Body of pancreas (tissue), 4 donors: ENCODE measurements at regions not wholly inside any gene's neighbourhood (a gene's known extent, or its start where the extent isn't known, plus 50 kb on each side); places are given as distances from the start of the nearest gene placed in this dataset.
A peak's percentile ranks its signal among the peaks of the same experiment; 100 is the strongest.

Experiments used
- ATAC-seq: fragments of 150-250 bp; one replicate; pipeline ENCODE4 v1.9.1; 2016
- DNase-seq, 4 donors: peaks; one replicate each; pipeline ENCODE4 v3.0.0-alpha.2; 2019
- H3K27ac ChIP-seq, 4 donors: fragments of 200-600 bp; sonication (generic); 1 replicate in 3 of 4; 2 replicates in 1 of 4; pipeline versions ENCODE4 v1.5.1 to v1.6.1; 2016 to 2019; ENCODE audit warnings: mild to moderate bottlenecking in 1 of 4, mixed read lengths in 1 of 4, moderate library complexity in 1 of 4
- H3K27me3 ChIP-seq, 2 donors: fragments of 200-600 bp; sonication (generic); one replicate each; pipeline ENCODE4 v1.6.0; 2016; ENCODE audit warnings: mild to moderate bottlenecking in 1 of 2
- H3K36me3 ChIP-seq, 2 donors: fragments of 200-600 bp; sonication (generic); replicated peaks in 1 of 2; 2 replicates each; pipeline ENCODE4 v1.5.1; 2016; ENCODE audit warnings: low read depth in 2 of 2; ENCODE audit not compliant: insufficient read depth in 1 of 2
- H3K4me1 ChIP-seq: fragments of 200-600 bp; sonication (generic); one replicate; pipeline ENCODE4 v1.6.0; 2016
- H3K4me3 ChIP-seq, 2 donors: fragments of 200-600 bp; sonication (generic); 1 replicate in 1 of 2; 2 replicates in 1 of 2; pipeline ENCODE4 v1.5.1; 2016 to 2019
- H3K9me3 ChIP-seq, 3 donors: fragments of 200-600 bp; sonication (generic); 1 replicate in 2 of 3; 2 replicates in 1 of 3; pipeline ENCODE4 v1.5.1; 2016
- POLR2A ChIP-seq, 3 donors: fragments of 450-650 bp; IDR thresholded peaks; one replicate each; pipeline ENCODE4 v1.6.1; 2016; ENCODE audit warnings: antibody characterized with exemption in 3 of 3, mild to moderate bottlenecking in 2 of 3
- WGBS, 2 donors: methylation state at CpG; one replicate each; pipeline ENCODE4 v1.1.5; 2017; 5-methylcytosine and 5-hydroxymethylcytosine counted together
- intact Hi-C: fragments of 100-400 bp; cut with DNase I; formaldehyde crosslinking; loops from one replicate; pipeline ENCODE4 v1.15.1; 2023
- TF ChIP-seq, protein P1 (sequence below), 7 experiments: fragments of 450-650 bp in 4 of 7; fragments of 200-600 bp in 3 of 7; sonication (generic) in 3 of 7; IDR thresholded peaks; one replicate each; pipeline ENCODE4 v1.5.1; 2016 to 2019; ENCODE audit warnings: antibody characterized with exemption in 7 of 7

DNA sequence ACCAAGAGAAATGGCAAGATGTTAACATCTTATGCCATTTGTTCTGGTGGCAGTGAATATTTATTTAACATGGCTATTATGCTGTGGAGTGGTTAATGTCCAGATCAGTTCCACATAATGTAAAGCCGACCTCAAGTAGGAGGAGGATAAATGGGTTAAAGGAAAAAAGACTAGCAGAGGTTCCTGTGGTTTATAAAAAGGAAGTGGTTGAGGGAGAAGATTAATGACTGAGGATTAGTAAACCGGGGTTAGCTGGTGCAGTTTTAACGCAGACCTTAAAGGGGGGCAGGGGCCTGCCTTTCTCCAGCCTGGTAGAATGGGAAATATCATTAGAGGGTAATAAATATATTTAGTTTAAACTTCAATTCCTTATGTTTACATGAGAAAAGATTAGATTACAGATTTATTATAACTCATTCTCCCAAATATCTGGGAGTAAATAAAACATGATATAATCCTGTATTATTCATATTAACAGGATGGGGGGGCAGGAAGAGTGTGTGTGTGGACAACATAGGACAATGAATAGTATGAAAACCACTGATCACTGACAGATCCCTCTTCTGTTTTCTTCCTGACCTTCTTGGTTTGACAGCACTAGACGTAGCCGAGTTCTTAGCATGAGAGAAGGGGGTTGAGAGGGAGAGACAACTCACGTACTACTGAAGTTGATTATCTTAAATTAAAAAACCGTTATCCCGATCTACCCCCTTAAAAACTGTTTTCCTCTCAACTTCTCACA lies 124.1 kb upstream of the LIMCH1 start:
- TF ChIP-seq, protein P1, sequence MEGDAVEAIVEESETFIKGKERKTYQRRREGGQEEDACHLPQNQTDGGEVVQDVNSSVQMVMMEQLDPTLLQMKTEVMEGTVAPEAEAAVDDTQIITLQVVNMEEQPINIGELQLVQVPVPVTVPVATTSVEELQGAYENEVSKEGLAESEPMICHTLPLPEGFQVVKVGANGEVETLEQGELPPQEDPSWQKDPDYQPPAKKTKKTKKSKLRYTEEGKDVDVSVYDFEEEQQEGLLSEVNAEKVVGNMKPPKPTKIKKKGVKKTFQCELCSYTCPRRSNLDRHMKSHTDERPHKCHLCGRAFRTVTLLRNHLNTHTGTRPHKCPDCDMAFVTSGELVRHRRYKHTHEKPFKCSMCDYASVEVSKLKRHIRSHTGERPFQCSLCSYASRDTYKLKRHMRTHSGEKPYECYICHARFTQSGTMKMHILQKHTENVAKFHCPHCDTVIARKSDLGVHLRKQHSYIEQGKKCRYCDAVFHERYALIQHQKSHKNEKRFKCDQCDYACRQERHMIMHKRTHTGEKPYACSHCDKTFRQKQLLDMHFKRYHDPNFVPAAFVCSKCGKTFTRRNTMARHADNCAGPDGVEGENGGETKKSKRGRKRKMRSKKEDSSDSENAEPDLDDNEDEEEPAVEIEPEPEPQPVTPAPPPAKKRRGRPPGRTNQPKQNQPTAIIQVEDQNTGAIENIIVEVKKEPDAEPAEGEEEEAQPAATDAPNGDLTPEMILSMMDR (IDR thresholded peaks at IDR 0.05): no peak
- no peak for TF ChIP-seq POLR2A (IDR thresholded peaks at IDR 0.05)
- Histone ChIP-seq H3K27me3 (no peaks in the 10 kb centered on the region), H3K36me3 (no peaks in the 10 kb centered on the region), H3K4me1 (peaks cover 7% of the 10 kb centered on the region), H3K4me3 (no peak overlapping the region), H3K9me3 (no peaks in the 10 kb centered on the region), H3K27ac (no peak overlapping the region)
- ATAC-seq: no peak
- no peak for DNase-seq
- WGBS, 2 donors: 54 to 77% methylated on average over 8 of the region's 8 CpGs
- intact Hi-C loops: no loop called here

DNA sequence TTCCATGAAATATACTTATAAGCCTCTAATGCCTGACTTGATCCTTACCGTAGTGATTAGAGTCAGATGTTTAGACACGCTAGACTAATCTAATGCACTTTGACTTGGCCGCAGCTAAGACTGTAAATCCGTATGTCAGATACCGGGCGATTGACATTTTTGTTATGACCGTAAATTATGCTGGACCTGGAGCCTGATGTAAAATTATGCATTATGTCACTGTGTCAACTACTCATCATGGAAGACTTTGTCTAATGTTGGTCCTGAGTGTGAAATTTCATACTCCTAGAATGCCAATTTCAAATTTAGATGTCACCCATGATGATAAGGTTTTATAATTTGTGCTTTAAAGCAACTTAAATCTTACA lies 123.6 kb upstream of the LIMCH1 start:
- intact Hi-C loops: no loop called here
- no peak for TF ChIP-seq POLR2A (IDR thresholded peaks at IDR 0.05)
- TF ChIP-seq, protein P1 (IDR thresholded peaks at IDR 0.05): no peak

DNA sequence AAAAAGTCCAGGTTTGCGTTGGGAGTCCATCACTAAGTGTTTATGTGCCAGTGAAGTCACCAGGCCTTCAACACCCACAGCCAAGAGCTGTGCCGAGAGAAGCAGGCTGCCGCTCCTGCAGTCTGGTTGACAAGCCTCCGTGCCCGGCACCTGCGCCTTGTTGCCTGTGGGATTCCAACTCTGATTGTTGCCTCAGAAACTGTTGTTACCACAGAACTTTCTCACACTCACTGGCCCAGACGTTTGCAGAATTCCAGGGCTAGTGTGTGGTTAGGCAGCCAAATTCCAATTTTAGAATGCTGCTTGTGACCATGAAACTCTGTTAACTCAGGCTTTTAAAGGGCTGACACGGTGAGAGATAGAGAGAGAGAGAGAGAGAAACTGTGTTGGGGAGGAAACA lies 119.5 kb upstream of the LIMCH1 start:
- TF ChIP-seq, protein P1 (IDR thresholded peaks at IDR 0.05): no peak
- TF ChIP-seq POLR2A (IDR thresholded peaks at IDR 0.05): no peak
- ATAC-seq: peak; percentile 76
- DNase-seq: peak; percentile 12 to 57 (median 36)
- Histone ChIP-seq H3K9me3 (no peaks in the 10 kb centered on the region), H3K27ac (peak overlapping the region in 3 of 4 donors; percentile 45 to 62 (median 59)), H3K27me3 (no peaks in the 10 kb centered on the region), H3K4me3 (no peak overlapping the region), H3K4me1 (peaks cover 7% of the 10 kb centered on the region), H3K36me3 (no peaks in the 10 kb centered on the region)
- 13 to 23% methylated on average over 7 to 8 of the region's 8 CpGs for WGBS, 2 donors
- intact Hi-C loops: no loop called here

More for the DNA sequence above, 123.6 kb upstream of the LIMCH1 start:
- 54 to 72% methylated on average over 7 of the region's 7 CpGs for WGBS, 2 donors
- Histone ChIP-seq H3K27me3 (no peaks in the 10 kb centered on the region), H3K4me3 (no peak overlapping the region), H3K4me1 (peaks cover 7% of the 10 kb centered on the region), H3K36me3 (no peaks in the 10 kb centered on the region), H3K27ac (no peak overlapping the region), H3K9me3 (no peaks in the 10 kb centered on the region)
- DNase-seq (no peak), ATAC-seq (no peak)

DNA sequence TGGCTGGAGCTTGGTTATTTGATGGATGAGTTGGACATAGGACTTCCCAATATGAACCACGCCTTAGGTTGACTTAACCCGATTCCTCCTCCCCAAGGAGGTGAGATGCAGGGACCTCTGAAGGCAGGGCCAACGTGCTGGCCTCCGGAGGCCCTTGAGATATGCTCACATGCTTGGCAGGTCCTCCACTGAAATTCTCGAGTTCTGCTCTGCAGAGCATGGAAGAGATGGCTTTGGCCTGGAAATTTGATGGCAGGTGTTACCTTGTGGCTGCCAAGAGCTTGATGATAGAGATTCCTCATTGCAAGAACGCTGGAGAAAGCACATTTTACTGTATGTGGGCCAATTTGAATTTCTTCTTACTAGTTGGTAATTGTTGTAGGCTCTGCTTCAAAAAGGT lies 117.4 kb upstream of the LIMCH1 start:
- Histone ChIP-seq H3K4me1 (peaks cover 7% of the 10 kb centered on the region), H3K27ac (no peak overlapping the region), H3K9me3 (no peaks in the 10 kb centered on the region), H3K36me3 (no peaks in the 10 kb centered on the region), H3K4me3 (no peak overlapping the region), H3K27me3 (no peaks in the 10 kb centered on the region)
- intact Hi-C loops: no loop called here
- no peak for ATAC-seq
- 85 to 89% methylated on average over 3 to 6 of the region's 6 CpGs for WGBS, 2 donors
- no peak for DNase-seq
- TF ChIP-seq, protein P1 (IDR thresholded peaks at IDR 0.05): no peak
- TF ChIP-seq POLR2A (IDR thresholded peaks at IDR 0.05): no peak

DNA sequence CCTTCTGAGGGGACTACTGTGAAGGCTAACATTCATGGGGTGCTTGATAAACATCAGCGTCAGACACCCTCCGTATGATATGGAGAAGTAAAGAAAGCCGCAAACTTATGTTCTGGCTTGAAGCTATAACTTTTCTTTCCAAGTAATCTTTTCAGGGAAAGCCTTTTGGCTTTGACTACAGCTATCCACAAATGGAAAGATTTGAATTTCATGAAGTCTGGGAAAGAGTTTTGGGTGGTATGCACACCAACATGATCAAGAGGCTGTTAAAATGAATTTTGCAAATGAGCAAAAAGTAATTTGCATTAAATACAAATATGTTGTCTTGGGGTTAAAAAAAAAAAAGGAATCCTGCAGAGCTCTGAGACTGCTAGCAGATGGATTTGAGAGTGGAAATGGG lies 114.8 kb upstream of the LIMCH1 start:
- Histone ChIP-seq H3K4me3 (no peak overlapping the region), H3K4me1 (peaks cover 25% of the 10 kb centered on the region), H3K27ac (no peak overlapping the region), H3K36me3 (no peaks in the 10 kb centered on the region), H3K27me3 (no peaks in the 10 kb centered on the region), H3K9me3 (no peaks in the 10 kb centered on the region)
- intact Hi-C loops: no loop called here
- WGBS, 2 donors: 91 to 100% methylated on average over 3 of the region's 3 CpGs
- no peak for TF ChIP-seq POLR2A (IDR thresholded peaks at IDR 0.05)
- TF ChIP-seq, protein P1 (IDR thresholded peaks at IDR 0.05): no peak
- DNase-seq (no peak), ATAC-seq (no peak)
